ENCODE measurements at regions not wholly inside any gene's neighbourhood (a gene's known extent, or its start where the extent isn't known, plus 50 kb on each side); places are given as distances from the start of the nearest gene placed in this dataset.

GRCh38 chr6:118761645-118762044 is 110.3 kb upstream of the CEP85L start:
- DNase-seq (ENCODE audit: low read depth in 2 of 2), result no peak

DNA sequence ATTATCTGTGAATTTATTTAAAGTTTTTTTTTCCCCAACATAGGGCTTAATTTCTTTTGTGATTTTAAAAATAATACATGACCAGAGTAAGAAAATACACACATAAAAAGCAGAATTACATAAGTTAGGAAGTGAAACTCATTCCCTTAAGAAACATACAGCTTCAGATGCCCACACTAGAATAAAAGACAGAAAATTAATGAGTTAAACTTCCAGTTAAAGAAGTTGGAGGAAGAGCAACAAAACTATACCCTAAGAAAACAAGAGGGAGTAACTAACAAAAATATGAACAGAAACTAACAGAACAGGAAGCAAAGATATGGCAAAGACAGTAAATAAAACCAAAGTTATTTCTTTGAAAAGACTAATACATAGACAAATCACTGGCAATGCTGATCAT is 107.6 kb upstream of the CEP85L start:
- no peak for DNase-seq (ENCODE audit: low read depth in 2 of 2)

GRCh38 chr6:118755941-118756646 is 104.7 kb upstream of the CEP85L start:
- no peak for DNase-seq (ENCODE audit: low read depth in 2 of 2)

- DNase-seq (ENCODE audit: low read depth in 2 of 2), result no peak
These were observed 101.4 kb upstream of the CEP85L start for GRCh38 chr6:118752803-118753202.

GRCh38 chr6:118751072-118751471 is 99.7 kb upstream of the CEP85L start:
- DNase-seq (ENCODE audit: low read depth in 2 of 2), result no peak

- DNase-seq (ENCODE audit: low read depth in 2 of 2), result no peak
These were observed 98.8 kb upstream of the CEP85L start for GRCh38 chr6:118750143-118750542.

- DNase-seq (ENCODE audit: low read depth in 2 of 2), result peak; percentile 38 to 45
These were observed 97.1 kb upstream of the CEP85L start for GRCh38 chr6:118748311-118749062.

GRCh38 chr6:118746825-118747174 is 95.4 kb upstream of the CEP85L start:
- DNase-seq (ENCODE audit: low read depth in 2 of 2), result no peak

DNA sequence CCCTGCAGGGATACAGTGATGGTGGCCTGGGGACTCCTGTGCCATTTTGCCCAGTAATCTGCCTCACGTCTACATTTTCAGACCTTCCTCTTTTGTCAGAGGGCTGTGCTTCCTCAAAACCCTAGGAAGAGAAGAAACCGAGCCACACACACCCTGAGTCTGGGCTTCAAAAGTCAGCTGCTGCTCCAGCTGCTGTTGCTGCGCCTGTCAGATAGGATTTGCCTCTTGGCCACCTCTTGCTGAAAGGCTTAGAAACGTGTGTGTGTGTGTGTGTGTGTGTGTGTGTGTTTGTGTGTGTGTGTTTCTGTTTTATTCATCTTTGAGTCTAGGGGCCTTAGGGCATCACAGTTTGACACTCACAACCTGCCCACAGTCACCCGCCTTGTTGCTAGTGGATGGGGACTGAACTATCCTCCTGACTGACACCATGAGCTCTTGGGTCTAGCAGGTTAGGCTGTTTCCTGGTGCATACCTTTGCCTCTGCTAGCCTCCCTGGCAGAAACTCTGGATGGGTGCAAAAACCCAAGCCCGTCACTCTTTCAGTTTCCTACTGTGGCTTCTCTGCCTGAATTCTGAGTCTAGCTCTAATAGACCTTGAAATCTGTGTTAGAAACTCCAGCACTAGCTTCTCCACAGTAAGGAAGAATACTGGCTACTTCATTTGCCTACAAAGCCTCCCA is 94.9 kb upstream of the CEP85L start:
- no peak for DNase-seq (ENCODE audit: low read depth in 2 of 2)

- DNase-seq (ENCODE audit: low read depth in 2 of 2), result no peak
These were observed 93.8 kb upstream of the CEP85L start for GRCh38 chr6:118745156-118745555.

- DNase-seq (ENCODE audit: low read depth in 2 of 2), result no peak
These were observed 93.0 kb upstream of the CEP85L start for GRCh38 chr6:118744261-118744941.

DNA sequence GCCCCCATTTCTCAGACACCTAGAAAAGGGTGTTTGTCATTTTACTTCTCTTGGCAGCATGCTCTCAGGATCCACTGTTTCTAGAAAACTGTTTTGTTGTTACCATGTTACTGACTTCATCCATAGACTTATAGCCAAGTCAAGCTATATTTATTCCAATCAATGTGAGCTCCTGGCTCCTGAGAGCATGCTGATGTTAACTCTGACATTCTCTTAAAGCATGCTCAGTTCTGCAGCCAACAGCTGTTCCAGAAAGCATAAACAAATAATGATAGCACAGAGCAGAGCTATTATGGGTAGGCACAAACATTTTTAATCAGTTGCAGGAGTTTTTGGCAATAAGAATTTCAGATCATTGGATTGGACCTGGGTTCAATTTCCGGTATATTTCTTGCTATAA is 92.4 kb upstream of the CEP85L start:
- no peak for DNase-seq (ENCODE audit: low read depth in 2 of 2)

GRCh38 chr6:118740372-118740771 is 89.0 kb upstream of the CEP85L start:
- DNase-seq (ENCODE audit: low read depth in 2 of 2), result peak in 1 of 2 donors; percentile 9

DNA sequence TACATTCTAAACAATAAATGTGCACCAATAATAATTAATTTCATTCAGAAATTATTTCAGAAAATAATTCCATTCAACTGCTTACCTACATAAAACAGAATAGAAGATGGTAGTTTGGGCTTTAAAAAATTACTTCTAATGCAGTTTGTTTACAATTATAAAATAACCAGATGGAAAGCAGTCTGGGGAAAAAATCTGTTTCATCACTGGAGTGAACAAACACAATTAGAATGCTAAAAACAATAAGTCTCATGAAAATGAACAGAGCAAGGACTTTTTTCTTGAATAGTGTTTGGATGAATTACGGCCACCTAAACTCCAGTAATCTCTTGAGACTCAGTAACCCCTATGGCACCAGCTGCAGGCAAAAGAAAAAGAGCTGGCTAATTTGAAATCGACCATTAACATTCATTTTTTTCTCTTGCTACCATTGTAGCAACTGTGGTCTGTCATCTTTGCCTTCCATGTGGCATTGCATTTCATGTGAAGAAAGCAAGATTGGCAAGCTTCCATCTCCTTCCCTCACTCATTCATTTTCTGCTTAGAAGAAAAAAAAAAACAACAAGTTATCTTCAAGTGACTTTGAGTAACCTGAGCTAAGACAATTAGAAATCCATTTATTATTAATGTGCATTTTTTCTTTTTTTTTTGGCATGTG is 88.4 kb upstream of the CEP85L start:
- no peak for DNase-seq (ENCODE audit: low read depth in 2 of 2)

DNA sequence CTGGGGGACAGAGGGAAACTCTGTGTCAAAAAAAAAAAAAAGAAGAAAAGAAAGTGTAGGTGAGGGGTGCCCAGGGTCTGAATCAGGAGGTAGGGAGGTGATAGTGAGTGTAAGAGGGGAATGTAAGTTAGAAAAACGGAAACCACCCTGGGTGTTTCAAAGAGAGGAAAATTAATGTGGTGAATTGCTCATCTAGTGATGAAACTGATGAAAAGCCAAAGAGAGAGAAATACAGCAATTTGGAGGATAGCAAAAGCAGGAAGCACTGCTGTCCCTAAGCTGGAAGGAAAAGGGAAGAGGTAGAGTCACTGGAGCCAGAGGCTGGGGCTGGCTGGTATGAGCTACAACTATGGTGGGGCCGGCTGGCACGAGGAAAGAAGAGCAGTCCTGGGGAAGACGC is 85.0 kb upstream of the CEP85L start:
- no peak for DNase-seq (ENCODE audit: low read depth in 2 of 2)

GRCh38 chr6:118735320-118735719 is 83.9 kb upstream of the CEP85L start:
- peak; percentile 28 to 48 for DNase-seq (ENCODE audit: low read depth in 2 of 2)

GRCh38 chr6:118725944-118726343 is 74.6 kb upstream of the CEP85L start:
- DNase-seq (ENCODE audit: low read depth in 2 of 2), result no peak

- no peak for DNase-seq (ENCODE audit: low read depth in 2 of 2)
These were observed 72.8 kb upstream of the CEP85L start for GRCh38 chr6:118724211-118724610.

DNA sequence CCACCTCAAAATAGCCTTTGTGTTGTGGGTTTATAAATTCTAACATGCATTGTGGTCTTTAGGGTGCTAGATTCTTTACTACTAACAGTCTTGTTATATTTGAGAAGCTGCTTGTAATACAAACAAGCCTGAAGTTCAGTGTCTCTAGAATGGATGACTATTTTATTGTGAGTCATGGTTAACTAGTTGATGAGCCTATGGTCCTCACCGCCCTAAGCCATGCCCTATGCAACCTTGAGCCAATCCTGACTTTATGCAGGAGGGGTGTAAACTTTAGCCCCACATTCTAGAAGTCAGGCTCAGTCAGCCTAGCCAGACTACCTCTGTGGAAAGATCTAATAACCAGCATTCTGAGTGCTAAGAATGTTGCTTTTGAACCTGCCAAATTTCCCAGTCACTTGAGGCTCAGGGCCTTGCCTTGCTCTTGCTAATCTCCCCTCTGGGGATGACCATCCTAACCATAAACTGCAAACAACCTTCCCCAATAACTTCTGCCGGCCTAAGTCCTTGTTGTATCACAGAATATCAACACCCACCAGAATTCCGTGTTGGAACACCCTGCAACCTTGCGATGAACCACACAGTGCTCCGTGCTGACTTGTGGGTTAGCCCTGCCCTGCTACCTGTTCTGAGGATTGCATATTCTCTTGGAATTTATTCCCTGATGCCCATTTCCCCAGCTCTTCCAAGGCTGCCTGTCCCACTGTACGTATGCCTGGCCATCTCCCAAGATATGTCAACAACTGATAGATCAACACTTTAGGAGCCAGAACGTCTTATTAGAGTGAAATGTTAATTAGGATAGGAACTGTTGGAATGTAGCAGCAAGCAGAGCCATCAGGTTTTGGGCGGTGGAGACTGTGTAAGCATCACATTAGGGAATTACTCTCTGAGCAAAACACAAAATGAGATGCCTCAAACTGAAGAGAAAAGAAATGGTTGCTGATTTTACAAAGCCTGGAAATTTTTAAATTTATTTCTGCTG is 71.7 kb upstream of the CEP85L start:
- DNase-seq (ENCODE audit: low read depth in 2 of 2), result no peak

DNA sequence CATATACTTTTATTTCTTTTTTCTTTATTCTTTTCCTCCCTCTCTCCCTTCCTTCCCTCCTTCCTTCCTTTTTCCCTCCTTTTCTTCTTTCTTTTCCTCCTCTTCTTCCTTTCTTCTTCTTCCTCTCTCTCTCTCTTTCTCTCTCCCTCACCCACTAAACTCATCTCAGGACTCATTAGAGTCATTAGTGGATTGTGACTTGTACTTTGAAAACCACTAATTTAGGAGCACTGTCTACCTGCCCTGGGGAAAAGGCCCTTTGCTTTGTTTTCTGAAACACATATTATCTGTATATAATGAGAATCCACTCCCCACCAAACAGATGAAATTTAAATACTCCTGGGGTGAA is 68.7 kb upstream of the CEP85L start:
- DNase-seq (ENCODE audit: low read depth in 2 of 2), result no peak
